ENCODE measurements at regions not wholly inside any gene's neighbourhood (a gene's known extent, or its start where the extent isn't known, plus 50 kb on each side); places are given as distances from the start of the nearest gene placed in this dataset.

GRCh38 chr3:26245236-26245635 is 377.3 kb upstream of the LRRC3B start (continued):
- no peak for TF ChIP-seq CEBPZ (IDR thresholded peaks at IDR 0.05; ENCODE audit: borderline replicate concordance, low read depth, low read length)
- TF ChIP-seq TCF3 (CRISPR knock-in tag; IDR thresholded peaks at IDR 0.05), result no peak
- TF ChIP-seq HNRNPLL (IDR thresholded peaks at IDR 0.05; ENCODE audit: low read depth, low read length, poor library complexity, severe bottlenecking), result no peak
- no peak for TF ChIP-seq ZNF282 (CRISPR knock-in tag; IDR thresholded peaks at IDR 0.05)
- TF ChIP-seq PHB (CRISPR knock-in tag; IDR thresholded peaks at IDR 0.05), result no peak

- WGBS (ENCODE audit: insufficient coverage, low coverage, missing lambda C conversion rate), result 7% methylated on average over 2 of the region's 2 CpGs
- no peaks in the 10 kb centered on the region for H3K4me1 ChIP-seq (replicated peaks in 1 of 2; ENCODE audit: control insufficient read depth in 2 of 2, insufficient read depth in 2 of 2, low read length in 2 of 2)
Measured at GRCh38 chr3:26246901-26247300, 375.7 kb upstream of the LRRC3B start.

More at GRCh38 chr3:26246901-26247300, 375.7 kb upstream of the LRRC3B start:
- no peak for FAIRE-seq
- ChIA-PET POLR2A (no interaction called here), CTCF (ENCODE audit: low intra/inter-chr PET ratio) (no interaction called here)
- no peaks in the 10 kb centered on the region for H3K27me3 ChIP-seq (ENCODE audit: control insufficient read depth in 2 of 2, insufficient read depth in 2 of 2, low read length in 2 of 2)
- H4K20me1 ChIP-seq (replicated peaks; ENCODE audit: control insufficient read depth, insufficient read depth, low read length), result no peaks in the 10 kb centered on the region
- no peaks in the 10 kb centered on the region for H3K9me3 ChIP-seq (replicated peaks; ENCODE audit: control insufficient read depth, insufficient read depth, low read depth, low read length)
- no peak overlapping the region for H2AFZ ChIP-seq (ENCODE audit: low read depth, low read length)
- no peaks in the 10 kb centered on the region for H3K79me2 ChIP-seq (ENCODE audit: control insufficient read depth, insufficient read depth, low read length)
- H3K27ac ChIP-seq (ENCODE audit: extremely low read depth, low read depth, low read length), result no peak overlapping the region
- in situ Hi-C loops (cut with MboI), result no loop called here
- ATAC-seq, result no peak
- DNase-seq (ENCODE audit: extremely low read depth in 1 of 4, low spot score in 3 of 4), result no peak
- H3K4me2 ChIP-seq (ENCODE audit: insufficient read depth, low read length), result no peak overlapping the region
- H3K9me1 ChIP-seq (ENCODE audit: control insufficient read depth, insufficient read depth, low read length), result no peaks in the 10 kb centered on the region
- no peak for TF ChIP-seq ELF4 (CRISPR knock-in tag; IDR thresholded peaks at IDR 0.05)
- TF ChIP-seq ZNF561 (CRISPR knock-in tag; conservative IDR thresholded peaks at IDR 0.05), result no peak
- no peak for TF ChIP-seq RUNX1 (IDR thresholded peaks at IDR 0.05; ENCODE audit: low read depth)
- no peak for TF ChIP-seq KLF6 (CRISPR knock-in tag; IDR thresholded peaks at IDR 0.05; ENCODE audit: borderline replicate concordance)
- no peak for TF ChIP-seq ZBTB1 (CRISPR knock-in tag; IDR thresholded peaks at IDR 0.05; ENCODE audit: borderline replicate concordance, low read depth)
- no peak for TF ChIP-seq GTF2B (IDR thresholded peaks at IDR 0.05; ENCODE audit: extremely low read depth, insufficient read length)
- no peak for TF ChIP-seq E2F8 (IDR thresholded peaks at IDR 0.05; ENCODE audit: low read depth, partially characterized antibody)
- intact Hi-C loops (cut with micrococcal nuclease), result no loop called here
- no peak overlapping the region for H3K4me3 ChIP-seq
- BruUV-seq (replicated peaks), result no TSS peak
- no peak overlapping the region for H3K9ac ChIP-seq (ENCODE audit: insufficient read depth in 1 of 2, low read depth in 2 of 2, low read length in 2 of 2)
- no peaks in the 10 kb centered on the region for H3K36me3 ChIP-seq (ENCODE audit: control insufficient read depth, insufficient read depth, low read length)

Data from K562 (cell line).